ENCODE measurements at regions not wholly inside any gene's neighbourhood (a gene's known extent, or its start where the extent isn't known, plus 50 kb on each side); places are given as distances from the start of the nearest gene placed in this dataset.

GRCh38 chr2:176471949-176472348 is 202.7 kb downstream of the MTX2 start:
- TF ChIP-seq POLR2A (IDR thresholded peaks at IDR 0.05) = no peak
- no peak for TF ChIP-seq CTCF (IDR thresholded peaks at IDR 0.05)
